HG03064 (cell line): ENCODE measurements at regions not wholly inside any gene's neighbourhood (a gene's known extent, or its start where the extent isn't known, plus 50 kb on each side); places are given as distances from the start of the nearest gene placed in this dataset.
"Not testable (repeated sequence)": the region's sequence is repeated elsewhere in the genome, so short reads cannot be mapped to it uniquely, and the experiment has no call there.

Experiments used
- ATAC-seq: cut with Tn5 transposase; IDR thresholded peaks from one replicate; pipeline ENCODE4 v1.9.1; 2021; ENCODE audit warnings: low read depth; ENCODE audit not compliant: unreplicated experiment

- no peak for ATAC-seq
These were observed 50.8 kb upstream of the MBOAT1 start for GRCh38 chr6:20263059-20263458.

- no peak for ATAC-seq
These were observed 53.6 kb upstream of the MBOAT1 start for GRCh38 chr6:20265842-20266241.

- ATAC-seq, result no peak
These were observed 54.8 kb upstream of the MBOAT1 start for GRCh38 chr6:20266851-20267608.

- no peak for ATAC-seq
These were observed 56.9 kb upstream of the MBOAT1 start for GRCh38 chr6:20269181-20269580.

GRCh38 chr6:20271818-20272217 is 59.5 kb upstream of the MBOAT1 start:
- ATAC-seq, result no peak

- ATAC-seq, result no peak
These were observed 61.9 kb upstream of the MBOAT1 start for GRCh38 chr6:20274137-20274536.

GRCh38 chr6:20275837-20276236 is 63.6 kb upstream of the MBOAT1 start:
- ATAC-seq, result not testable (repeated sequence)

- not testable (repeated sequence) for ATAC-seq
These were observed 65.5 kb upstream of the MBOAT1 start for GRCh38 chr6:20277724-20278123.

GRCh38 chr6:20279051-20279450 is 66.8 kb upstream of the MBOAT1 start:
- no peak for ATAC-seq

- no peak for ATAC-seq
These were observed 67.5 kb upstream of the MBOAT1 start for GRCh38 chr6:20279608-20280287.

- ATAC-seq, result no peak
These were observed 68.0 kb upstream of the MBOAT1 start for GRCh38 chr6:20280288-20280621.

GRCh38 chr6:20284672-20285071 is 72.4 kb upstream of the MBOAT1 start:
- no peak for ATAC-seq

GRCh38 chr6:20286968-20287565 is 74.8 kb upstream of the MBOAT1 start:
- ATAC-seq, result no peak

GRCh38 chr6:20291764-20292580 is 79.7 kb upstream of the MBOAT1 start:
- ATAC-seq, result peak; percentile 90

- ATAC-seq, result no peak
These were observed 80.6 kb upstream of the MBOAT1 start for GRCh38 chr6:20292905-20293304.

GRCh38 chr6:20301256-20301655 is 89.0 kb upstream of the MBOAT1 start:
- no peak for ATAC-seq

GRCh38 chr6:20302168-20302567 is 89.9 kb upstream of the MBOAT1 start:
- no peak for ATAC-seq

- ATAC-seq, result no peak
These were observed 90.5 kb upstream of the MBOAT1 start for GRCh38 chr6:20302702-20303251.

- no peak for ATAC-seq
These were observed 94.2 kb upstream of the MBOAT1 start for GRCh38 chr6:20306491-20306890.

- ATAC-seq, result no peak
These were observed 92.5 kb upstream of the E2F3 start for GRCh38 chr6:20309186-20309585.

GRCh38 chr6:20310185-20310584 is 91.5 kb upstream of the E2F3 start:
- no peak for ATAC-seq
